ENCODE measurements at regions not wholly inside any gene's neighbourhood (a gene's known extent, or its start where the extent isn't known, plus 50 kb on each side); places are given as distances from the start of the nearest gene placed in this dataset.

GRCh38 chr2:5111581-5111980 lies 580.6 kb upstream of the SOX11 start:
- peak; percentile 70 to 82 for DNase-seq

GRCh38 chr2:5119046-5119445 lies 573.1 kb upstream of the SOX11 start:
- DNase-seq, result no peak

- no peak for DNase-seq
Measured at GRCh38 chr2:5121121-5121520, 571.1 kb upstream of the SOX11 start.

- DNase-seq, result peak in 1 of 2 experiments; percentile 4
Measured at GRCh38 chr2:5121642-5122041, 570.5 kb upstream of the SOX11 start.

GRCh38 chr2:5123582-5124196 lies 568.5 kb upstream of the SOX11 start:
- DNase-seq, result no peak

GRCh38 chr2:5125017-5125730 lies 567.0 kb upstream of the SOX11 start:
- no peak for DNase-seq

GRCh38 chr2:5132281-5132680 lies 559.9 kb upstream of the SOX11 start:
- DNase-seq, result no peak

GRCh38 chr2:5140347-5140746 lies 551.8 kb upstream of the SOX11 start:
- DNase-seq, result no peak

GRCh38 chr2:5144159-5144558 lies 548.0 kb upstream of the SOX11 start:
- DNase-seq, result no peak

GRCh38 chr2:5145053-5145452 lies 547.1 kb upstream of the SOX11 start:
- no peak for DNase-seq

- no peak for DNase-seq
Measured at GRCh38 chr2:5145801-5146200, 546.4 kb upstream of the SOX11 start.

- DNase-seq, result no peak
Measured at GRCh38 chr2:5148392-5149085, 543.6 kb upstream of the SOX11 start.

- no peak for DNase-seq
Measured at GRCh38 chr2:5150871-5151270, 541.3 kb upstream of the SOX11 start.

- DNase-seq, result no peak
Measured at GRCh38 chr2:5164776-5165525, 527.2 kb upstream of the SOX11 start.

- no peak for DNase-seq
Measured at GRCh38 chr2:5172923-5173322, 519.3 kb upstream of the SOX11 start.

- DNase-seq, result no peak
Measured at GRCh38 chr2:5173876-5174535, 518.2 kb upstream of the SOX11 start.

- no peak for DNase-seq
Measured at GRCh38 chr2:5175231-5175630, 517.0 kb upstream of the SOX11 start.

GRCh38 chr2:5176764-5177163 lies 515.4 kb upstream of the SOX11 start:
- no peak for DNase-seq

- DNase-seq, result no peak
Measured at GRCh38 chr2:5183031-5183430, 509.2 kb upstream of the SOX11 start.

- no peak for DNase-seq
Measured at GRCh38 chr2:5187283-5187682, 504.9 kb upstream of the SOX11 start.

- no peak for DNase-seq
Measured at GRCh38 chr2:5188636-5189035, 503.5 kb upstream of the SOX11 start.

- DNase-seq, result no peak
Measured at GRCh38 chr2:5190023-5190422, 502.2 kb upstream of the SOX11 start.

- peak; percentile 24 to 49 for DNase-seq
Measured at GRCh38 chr2:5195636-5196035, 496.5 kb upstream of the SOX11 start.

Data from NCI-H526 (cell line).